HG03025 (cell line): ENCODE measurements at regions not wholly inside any gene's neighbourhood (a gene's known extent, or its start where the extent isn't known, plus 50 kb on each side); places are given as distances from the start of the nearest gene placed in this dataset.

Experiments used
- ATAC-seq: cut with Tn5 transposase; IDR thresholded peaks from one replicate; pipeline ENCODE4 v1.9.1; 2021; ENCODE audit warnings: mild to moderate bottlenecking, moderate library complexity; ENCODE audit not compliant: unreplicated experiment, low FRiP score

- no peak for ATAC-seq
Measured at GRCh38 chr1:87555366-87555765, 226.7 kb downstream of the LMO4 start.

DNA sequence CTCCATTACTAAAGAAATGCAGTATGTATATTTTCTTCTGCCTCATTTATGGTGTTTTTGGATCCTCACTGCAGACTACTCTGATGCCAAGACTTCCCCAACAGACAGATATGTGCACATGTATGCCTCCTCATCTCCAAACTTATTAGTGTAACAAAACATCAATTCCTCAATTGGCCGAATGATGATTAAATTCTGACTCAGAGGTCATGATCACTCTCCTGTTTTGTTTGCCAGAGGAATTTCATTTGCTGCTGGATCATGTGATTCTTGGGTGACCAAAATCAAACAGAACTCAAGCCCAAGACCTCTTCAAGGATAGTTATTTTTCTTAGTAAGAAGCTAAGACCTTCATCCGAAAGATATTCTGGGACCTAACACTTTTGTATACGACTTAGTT, 227.6 kb downstream of the LMO4 start:
- no peak for ATAC-seq

DNA sequence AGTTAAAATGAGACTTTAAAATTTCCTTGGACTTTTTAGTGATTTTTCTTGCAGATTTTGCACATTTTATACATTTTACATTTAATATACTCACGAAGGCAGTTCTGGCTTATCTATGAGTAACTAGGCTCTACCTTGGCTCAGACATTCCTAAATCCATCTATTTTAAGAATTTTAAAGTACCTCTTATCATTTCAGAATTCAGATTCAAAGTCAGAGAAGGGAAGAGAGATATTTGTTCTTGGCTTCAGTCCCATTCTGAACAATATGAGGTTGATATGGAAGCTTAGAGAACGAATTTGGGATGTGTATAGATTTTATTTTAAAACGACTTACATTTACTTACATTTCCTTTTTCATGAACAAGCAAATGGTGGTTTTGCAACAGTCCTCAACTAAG, 230.2 kb downstream of the LMO4 start:
- no peak for ATAC-seq

DNA sequence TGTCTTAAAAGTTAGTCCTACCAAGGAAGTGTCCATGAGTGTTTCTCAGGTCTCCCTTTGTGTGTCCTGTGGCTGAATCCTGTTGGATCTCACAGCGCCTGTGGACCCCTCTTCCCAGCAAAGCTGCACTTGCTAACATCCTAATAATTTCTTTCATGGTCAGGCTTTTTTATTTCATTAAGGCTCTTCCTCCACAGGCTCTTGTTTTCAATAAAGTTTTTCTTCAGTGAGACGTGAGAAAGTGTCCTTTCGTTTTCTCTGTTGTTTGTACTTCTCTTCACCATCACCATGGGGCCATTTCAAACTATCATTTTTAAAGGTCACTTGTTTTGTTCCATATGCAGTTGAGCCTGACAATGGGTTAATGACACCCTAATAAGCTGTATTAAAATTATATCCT, 231.5 kb downstream of the LMO4 start:
- no peak for ATAC-seq

GRCh38 chr1:87560601-87561360, 232.1 kb downstream of the LMO4 start:
- no peak for ATAC-seq

GRCh38 chr1:87563211-87563610, 234.5 kb downstream of the LMO4 start:
- no peak for ATAC-seq

DNA sequence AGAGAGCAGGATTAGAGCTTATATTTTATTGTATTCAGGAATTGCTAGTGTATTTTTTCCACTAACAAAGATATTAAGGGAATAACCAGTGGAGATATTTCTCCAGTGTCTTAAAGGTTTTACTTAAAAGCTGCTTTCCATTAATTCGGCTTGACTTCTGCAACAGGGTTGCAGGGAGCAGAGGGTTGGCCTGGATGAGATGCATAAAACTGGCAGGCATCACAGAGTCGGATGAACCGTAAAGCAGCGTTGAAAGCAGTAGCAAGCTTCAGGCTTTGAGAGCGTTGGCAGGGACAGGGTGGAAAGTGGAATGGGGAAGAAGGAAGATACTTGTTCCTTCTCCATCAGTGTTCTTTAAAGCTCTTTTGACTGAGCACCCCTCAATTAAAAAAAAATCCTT, 237.2 kb downstream of the LMO4 start:
- ATAC-seq, result no peak

DNA sequence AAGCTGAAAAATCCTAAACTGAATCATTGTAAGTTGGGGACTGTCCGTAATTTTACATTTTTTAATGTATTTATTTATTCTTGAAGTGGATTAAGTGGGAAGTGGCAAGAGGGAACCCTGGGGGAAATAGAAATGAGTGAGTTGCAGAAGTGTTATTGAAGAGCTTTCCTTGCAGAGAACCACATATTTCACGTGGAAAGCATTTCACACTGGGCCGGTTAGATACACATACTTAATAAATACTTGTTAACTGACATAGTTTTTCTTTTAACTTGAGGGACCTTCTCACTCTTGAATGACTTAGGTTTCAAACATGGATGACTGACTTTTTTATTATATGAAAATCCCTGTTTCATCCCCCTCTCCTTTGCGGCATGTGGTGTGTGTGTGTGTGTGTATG, 239.3 kb downstream of the LMO4 start:
- no peak for ATAC-seq

- no peak for ATAC-seq
Measured at GRCh38 chr1:87568911-87569310, 240.2 kb downstream of the LMO4 start.

DNA sequence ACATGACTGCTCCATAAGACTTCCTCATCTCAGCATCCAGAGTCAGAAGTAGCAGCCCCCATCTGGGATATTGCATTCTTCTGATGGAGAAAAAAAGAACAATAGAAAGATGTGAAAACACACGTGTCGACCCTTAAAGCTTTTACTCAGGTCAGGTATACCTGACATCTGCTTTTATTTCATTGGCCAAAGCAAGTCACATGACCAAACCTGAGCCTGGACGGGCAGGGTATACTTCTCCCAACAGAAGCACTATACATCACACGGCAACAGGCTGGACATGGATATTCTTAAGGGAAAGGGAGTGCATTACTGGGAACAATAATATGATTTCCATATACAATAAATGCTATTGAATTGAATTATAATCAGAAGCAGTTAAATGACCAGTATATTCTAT, 243.3 kb downstream of the LMO4 start:
- no peak for ATAC-seq

DNA sequence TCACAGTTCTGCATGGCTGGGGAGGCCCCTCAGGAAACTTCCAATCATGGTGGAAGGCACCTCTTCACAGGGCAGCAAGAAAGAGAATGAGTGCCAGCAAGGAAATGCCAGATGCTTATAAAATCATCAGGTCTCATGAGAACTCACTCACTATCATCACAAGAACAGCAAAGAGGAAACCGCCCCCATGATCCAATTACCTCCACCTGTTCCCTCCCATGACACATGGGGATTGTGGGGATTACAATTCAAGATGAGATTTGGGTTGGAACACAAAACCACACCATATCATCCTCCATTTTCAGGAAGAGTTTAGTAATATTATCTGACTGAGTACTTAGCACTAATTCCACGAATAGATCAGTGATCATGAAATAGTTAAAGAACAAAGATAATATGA, 244.2 kb downstream of the LMO4 start:
- no peak for ATAC-seq

GRCh38 chr1:87575528-87575927, 246.8 kb downstream of the LMO4 start:
- ATAC-seq, result no peak

DNA sequence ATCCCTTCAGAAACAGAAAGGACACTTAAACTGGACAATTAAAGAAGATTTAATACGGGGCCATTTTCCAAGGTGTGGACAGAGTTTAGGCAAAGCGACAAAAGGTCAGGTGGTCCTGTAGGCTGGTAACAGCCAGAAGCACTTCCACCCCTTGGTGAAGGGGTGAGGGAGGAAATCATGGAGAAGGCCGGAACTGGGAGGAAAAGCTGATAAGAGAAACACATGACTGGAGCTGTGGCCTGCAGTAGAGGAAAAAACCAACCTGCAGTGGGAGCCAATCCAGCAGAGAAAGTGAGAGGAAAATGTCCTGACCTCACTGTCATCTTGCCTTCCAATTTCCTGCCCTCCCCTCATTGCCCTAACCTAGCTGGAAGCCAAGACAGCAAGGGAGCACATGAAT, 249.8 kb downstream of the LMO4 start:
- ATAC-seq, result no peak

DNA sequence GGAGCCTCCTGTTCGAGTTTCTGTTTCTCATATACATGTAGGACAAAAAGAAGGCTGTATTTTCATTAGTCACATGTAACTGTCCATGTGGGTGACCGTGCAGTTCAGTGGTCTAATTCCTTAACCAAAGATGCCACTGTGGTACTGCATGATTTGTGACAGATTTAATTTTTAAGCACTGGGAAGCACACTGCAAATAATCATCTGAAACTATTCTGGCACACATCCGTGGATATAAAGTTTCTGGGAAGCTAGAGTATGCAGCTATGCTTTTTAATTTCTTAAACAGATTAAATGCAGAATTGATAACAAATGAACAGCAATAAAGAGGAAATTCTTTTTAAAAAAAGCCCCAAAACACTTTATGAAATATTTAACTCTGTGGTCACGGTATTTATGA, 254.8 kb downstream of the LMO4 start:
- no peak for ATAC-seq

- no peak for ATAC-seq
Measured at GRCh38 chr1:87584586-87584985, 255.9 kb downstream of the LMO4 start.

DNA sequence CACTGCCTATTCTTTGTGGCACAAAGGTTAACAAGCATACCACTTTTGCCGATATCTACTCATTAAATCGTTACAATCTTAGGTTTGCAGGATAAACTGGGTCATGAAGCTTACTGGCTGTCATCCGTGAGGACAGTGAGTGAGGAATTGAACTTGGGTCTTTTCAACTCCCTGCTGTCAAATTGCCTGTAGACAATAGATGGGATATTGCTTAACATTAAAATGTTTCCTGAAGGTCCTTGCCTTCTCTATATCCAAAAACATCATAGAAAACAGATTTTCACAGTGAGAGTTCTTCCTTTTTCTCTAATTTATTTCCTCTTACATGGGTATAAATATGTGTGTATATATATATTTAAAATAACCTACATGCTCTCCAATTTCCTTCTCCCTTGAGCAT, 257.8 kb downstream of the LMO4 start:
- ATAC-seq, result no peak

DNA sequence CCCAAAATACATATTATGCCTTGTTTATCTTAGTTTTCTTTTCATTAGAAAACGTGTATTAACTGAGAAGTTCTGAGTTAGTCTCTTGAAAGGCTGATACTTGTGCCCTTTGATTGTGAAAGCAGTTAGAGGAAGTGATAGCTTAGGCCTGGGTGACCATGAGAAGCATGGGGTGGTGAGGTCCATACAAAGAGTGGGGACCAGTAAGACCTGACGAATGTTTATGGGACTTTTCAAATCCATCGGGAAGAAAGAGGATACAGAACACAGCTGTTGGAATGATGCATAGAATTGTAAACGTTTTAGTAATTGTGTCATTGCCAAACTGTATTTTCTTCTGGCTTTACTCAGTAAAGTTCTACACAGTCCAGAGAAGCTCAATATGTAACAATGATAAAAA, 259.8 kb downstream of the LMO4 start:
- peak; percentile 77 for ATAC-seq

- no peak for ATAC-seq
Measured at GRCh38 chr1:87591492-87591891, 262.8 kb downstream of the LMO4 start.

DNA sequence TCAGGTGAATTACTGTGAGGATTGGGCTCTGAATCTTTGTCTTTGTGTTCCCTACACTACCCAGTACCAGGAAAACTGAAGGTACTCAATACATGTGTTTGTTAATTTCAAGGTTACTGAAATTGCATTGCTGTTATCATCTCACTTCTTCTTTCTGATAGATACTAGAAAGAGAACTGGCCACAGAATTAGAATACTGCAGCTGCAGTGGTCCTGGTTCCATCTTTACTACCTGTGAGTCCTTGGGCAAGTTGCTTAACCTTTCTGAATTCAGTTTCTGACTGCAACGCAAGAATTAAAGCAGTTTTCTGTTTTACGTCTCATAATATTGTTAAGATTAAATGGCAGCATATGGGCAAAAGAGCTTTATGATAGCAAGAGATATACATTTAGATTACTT, 263.5 kb downstream of the LMO4 start:
- ATAC-seq, result peak; percentile 92

DNA sequence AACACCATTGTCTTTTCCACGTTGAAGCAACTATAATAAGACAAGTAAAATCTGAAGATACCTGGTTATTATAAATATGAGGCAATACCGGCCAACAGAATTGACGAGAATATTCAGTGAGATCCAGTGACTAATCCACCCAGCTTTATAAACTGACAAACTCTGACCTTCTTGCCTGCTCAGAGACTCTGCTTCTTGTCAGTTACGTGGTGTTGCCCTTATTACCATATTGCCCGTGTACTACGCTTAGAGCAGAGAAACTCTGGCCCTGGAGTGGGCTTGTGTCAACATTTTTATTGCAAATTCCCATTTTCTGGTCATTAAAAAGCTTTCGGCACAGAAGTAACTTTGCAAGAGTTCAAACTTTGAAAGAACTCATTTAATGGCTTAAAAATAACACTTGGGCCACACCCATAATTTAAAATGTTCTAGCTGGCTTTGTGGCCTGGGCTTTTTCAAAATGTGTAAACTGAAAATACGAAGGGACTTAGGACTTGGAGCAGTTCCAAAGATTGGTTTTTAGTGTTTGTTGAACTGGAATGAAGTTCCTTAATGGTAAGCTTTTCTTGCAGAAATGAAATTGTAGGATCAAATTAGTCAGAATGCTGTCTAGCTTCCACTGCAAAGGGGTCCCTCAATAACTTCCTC, 266.2 kb downstream of the LMO4 start:
- no peak for ATAC-seq

- ATAC-seq, result no peak
Measured at GRCh38 chr1:87595384-87595781, 266.7 kb downstream of the LMO4 start.

DNA sequence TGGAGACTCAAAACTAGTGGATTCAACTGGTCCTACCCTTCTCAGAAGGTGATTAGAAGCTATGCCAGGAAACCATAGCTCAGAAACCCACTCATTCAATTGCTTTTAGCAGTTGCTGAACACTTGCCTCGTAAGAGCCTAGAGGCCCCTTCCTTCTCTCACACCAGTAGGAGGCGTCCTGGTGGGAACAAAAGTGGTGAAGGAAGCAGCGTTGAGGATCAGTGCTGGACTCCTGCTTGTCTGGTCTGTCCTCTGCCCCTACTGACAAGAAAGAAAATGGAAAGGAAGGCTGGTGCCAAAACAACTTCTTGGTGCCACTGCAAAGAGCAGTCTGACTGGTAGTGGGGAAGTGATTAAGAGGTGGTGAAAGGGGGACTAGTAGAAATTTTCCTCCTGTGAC, 269.7 kb downstream of the LMO4 start:
- no peak for ATAC-seq
